SU-DHL-6 (cell line): ENCODE measurements at regions not wholly inside any gene's neighbourhood (a gene's known extent, or its start where the extent isn't known, plus 50 kb on each side); places are given as distances from the start of the nearest gene placed in this dataset.

Source experiments
- H2AFZ ChIP-seq: fragments of 200-600 bp; sonication (generic); 2 replicates; pipeline ENCODE4 v1.6.1; 2014; ENCODE audit warnings: low read depth, mild to moderate bottlenecking, moderate library complexity, mixed read lengths, antibody characterized with exemption, low read length; ENCODE audit not compliant: severe bottlenecking
- H3F3A ChIP-seq: fragments of 200-600 bp; shearing (Covaris generic); 2 replicates; pipeline ENCODE4 v1.6.0; 2016; ENCODE audit warnings: antibody characterized with exemption, mild to moderate bottlenecking; ENCODE audit not compliant: insufficient read depth
- H3K27ac ChIP-seq: fragments of 200-600 bp; sonication (generic); 2 replicates; pipeline ENCODE4 v1.5.1; 2016; ENCODE audit warnings: low read depth, mild to moderate bottlenecking, low read length, moderate library complexity, mixed read lengths
- H3K27me3 ChIP-seq: fragments of 200-600 bp; sonication (generic), shearing (Covaris generic); 2 replicates; pipeline ENCODE4 v1.6.0; 2014; ENCODE audit warnings: mild to moderate bottlenecking, low read length
- H3K36me3 ChIP-seq: fragments of 200-600 bp; sonication (generic); 2 replicates; pipeline ENCODE4 v1.6.1; 2014; ENCODE audit warnings: mild to moderate bottlenecking, low read length, mixed read lengths
- H3K4me2 ChIP-seq: fragments of 300-600, 200-600 bp; shearing (Covaris generic), sonication (generic); 2 replicates; pipeline ENCODE4 v1.6.0; 2014; ENCODE audit warnings: low read length, low read depth, mild to moderate bottlenecking; ENCODE audit not compliant: poor library complexity, severe bottlenecking
- H3K4me3 ChIP-seq: fragments of 200-600 bp; sonication (generic); 2 replicates; pipeline ENCODE4 v1.5.1; 2014; ENCODE audit warnings: antibody characterized with exemption, low read length, mild to moderate bottlenecking, mixed read lengths; ENCODE audit not compliant: insufficient read depth, poor library complexity, severe bottlenecking
- H3K79me2 ChIP-seq: fragments of 200-600 bp; sonication (generic); 2 replicates; pipeline ENCODE4 v1.6.1; 2014; ENCODE audit warnings: mild to moderate bottlenecking, low read length, moderate library complexity; ENCODE audit not compliant: insufficient read depth
- H3K9ac ChIP-seq: fragments of 200-600 bp; sonication (generic); 2 replicates; pipeline ENCODE4 v1.7.0; 2014; ENCODE audit warnings: mild to moderate bottlenecking, low read length
- H3K9me2 ChIP-seq: fragments of 200-600 bp; sonication (generic); replicated peaks from 2 replicates; pipeline ENCODE4 v1.6.1; 2014; ENCODE audit warnings: low read length; ENCODE audit not compliant: insufficient read depth
- H3K9me3 ChIP-seq: fragments of 200-600 bp; sonication (generic); 2 replicates; pipeline ENCODE4 v1.6.1; 2014; ENCODE audit warnings: low read length, mixed read lengths; ENCODE audit not compliant: insufficient read depth
- H4K20me1 ChIP-seq: fragments of 200-600 bp; sonication (generic); 2 replicates; pipeline ENCODE4 v1.6.1; 2014; ENCODE audit warnings: low read depth, mild to moderate bottlenecking, antibody characterized with exemption, low read length, moderate library complexity, mixed read lengths
- EZH2phosphoT487 ChIP-seq: fragments of 200-600 bp; sonication (generic), shearing (Covaris generic); conservative IDR thresholded peaks from 2 replicates; pipeline ENCODE4 v1.6.1; 2018; ENCODE audit warnings: mild to moderate bottlenecking, antibody characterized with exemption, low read length, moderate library complexity, mixed read lengths
- TF ChIP-seq, protein P1 (sequence below): fragments of 200-600 bp; sonication (generic); IDR thresholded peaks from one replicate; pipeline ENCODE4 v1.5.1; 2017; ENCODE audit warnings: antibody characterized with exemption, mild to moderate bottlenecking, low read length, moderate library complexity; ENCODE audit not compliant: insufficient read depth, poor library complexity, severe bottlenecking

DNA sequence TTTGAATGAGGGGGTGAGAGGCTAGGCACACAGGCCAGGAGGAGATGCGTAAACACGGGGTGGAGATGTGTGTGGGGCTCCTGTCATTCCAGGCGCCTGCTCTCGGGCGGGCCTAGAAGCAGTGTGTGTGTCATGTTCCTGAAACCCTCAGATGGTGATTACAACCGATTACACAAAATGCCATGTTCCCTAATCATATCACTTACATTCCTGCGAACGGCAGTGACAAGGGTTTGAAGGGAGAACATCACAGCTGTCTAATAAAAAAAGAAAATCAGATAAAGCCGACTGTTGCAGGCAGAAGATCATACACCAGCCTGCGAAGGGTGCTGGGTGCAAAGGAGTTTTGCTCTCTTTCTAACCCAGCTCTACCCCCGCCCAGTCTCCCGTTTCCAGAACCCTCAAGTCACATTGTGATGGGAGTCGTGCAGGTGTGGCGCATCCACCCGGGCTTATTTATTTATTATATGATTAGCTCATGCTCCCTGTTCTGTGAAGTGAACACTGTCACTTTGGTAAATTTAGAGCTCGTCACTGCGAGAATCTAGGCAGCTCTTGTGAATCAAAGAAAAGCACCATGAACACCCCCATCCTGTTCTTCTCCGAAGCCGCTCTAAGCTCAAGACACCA is 140.3 kb downstream of the NR2F2 start:
- Histone ChIP-seq H3K27me3 (no peaks in the 10 kb centered on the region), H3K79me2 (no peaks in the 10 kb centered on the region), H4K20me1 (no peaks in the 10 kb centered on the region), H3K4me3 (no peak overlapping the region), H3K36me3 (no peaks in the 10 kb centered on the region), H3K27ac (no peak overlapping the region), H3F3A (no peaks in the 10 kb centered on the region), H3K9me3 (no peaks in the 10 kb centered on the region), H3K9me2 (no peaks in the 10 kb centered on the region), H3K9ac (no peak overlapping the region), H3K4me2 (no peak overlapping the region), H2AFZ (no peak overlapping the region)
- no peak for TF ChIP-seq EZH2phosphoT487
- TF ChIP-seq, protein P1, sequence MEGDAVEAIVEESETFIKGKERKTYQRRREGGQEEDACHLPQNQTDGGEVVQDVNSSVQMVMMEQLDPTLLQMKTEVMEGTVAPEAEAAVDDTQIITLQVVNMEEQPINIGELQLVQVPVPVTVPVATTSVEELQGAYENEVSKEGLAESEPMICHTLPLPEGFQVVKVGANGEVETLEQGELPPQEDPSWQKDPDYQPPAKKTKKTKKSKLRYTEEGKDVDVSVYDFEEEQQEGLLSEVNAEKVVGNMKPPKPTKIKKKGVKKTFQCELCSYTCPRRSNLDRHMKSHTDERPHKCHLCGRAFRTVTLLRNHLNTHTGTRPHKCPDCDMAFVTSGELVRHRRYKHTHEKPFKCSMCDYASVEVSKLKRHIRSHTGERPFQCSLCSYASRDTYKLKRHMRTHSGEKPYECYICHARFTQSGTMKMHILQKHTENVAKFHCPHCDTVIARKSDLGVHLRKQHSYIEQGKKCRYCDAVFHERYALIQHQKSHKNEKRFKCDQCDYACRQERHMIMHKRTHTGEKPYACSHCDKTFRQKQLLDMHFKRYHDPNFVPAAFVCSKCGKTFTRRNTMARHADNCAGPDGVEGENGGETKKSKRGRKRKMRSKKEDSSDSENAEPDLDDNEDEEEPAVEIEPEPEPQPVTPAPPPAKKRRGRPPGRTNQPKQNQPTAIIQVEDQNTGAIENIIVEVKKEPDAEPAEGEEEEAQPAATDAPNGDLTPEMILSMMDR: no peak

DNA sequence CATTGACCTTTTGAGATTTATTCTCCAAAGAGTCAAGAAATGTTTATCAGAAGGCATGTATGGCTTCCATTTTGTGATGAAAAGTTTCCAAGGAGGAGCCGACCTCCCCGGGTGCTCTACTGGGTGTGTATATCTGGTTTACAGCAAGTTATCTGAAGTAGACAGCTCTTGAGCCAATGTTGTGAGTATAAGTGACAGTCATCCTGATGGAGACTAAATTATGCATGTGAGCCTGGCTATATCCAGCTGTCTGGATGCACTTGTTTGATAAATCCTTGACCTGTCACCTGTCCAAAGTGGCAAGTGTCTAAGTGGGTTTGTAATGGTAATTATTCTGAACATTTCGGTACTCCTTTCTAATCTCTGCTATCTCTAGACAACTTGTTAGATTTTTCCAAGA is 142.2 kb downstream of the NR2F2 start:
- no peaks in the 10 kb centered on the region for H3K9me2 ChIP-seq
- no peak overlapping the region for H3K4me3 ChIP-seq

DNA sequence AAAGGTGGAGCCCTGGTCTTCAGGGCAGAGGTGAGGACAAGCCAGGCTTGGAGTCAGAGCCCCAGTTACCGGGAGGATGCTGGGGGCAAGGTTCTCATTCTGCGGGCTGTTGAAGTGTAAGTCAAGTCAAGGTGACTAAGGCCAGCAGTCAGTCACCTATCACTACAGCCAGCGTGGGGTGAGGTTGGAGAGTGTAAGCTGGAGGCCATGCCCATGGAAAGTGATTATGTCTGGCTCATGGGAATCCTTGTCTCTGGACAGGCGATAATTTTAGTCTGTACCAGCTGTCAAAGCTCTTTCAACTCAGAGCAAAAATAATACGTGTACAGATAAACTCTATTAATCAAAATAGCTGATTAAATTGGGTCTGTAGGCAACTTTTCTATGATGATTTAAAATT is 143.1 kb downstream of the NR2F2 start:
- no peaks in the 10 kb centered on the region for H3K9me3 ChIP-seq
- H3K27ac ChIP-seq: no peak overlapping the region
- no peaks in the 10 kb centered on the region for H4K20me1 ChIP-seq
- TF ChIP-seq, protein P1: no peak
- TF ChIP-seq EZH2phosphoT487: no peak
- H3K36me3 ChIP-seq: no peaks in the 10 kb centered on the region
- no peaks in the 10 kb centered on the region for H3K79me2 ChIP-seq
- H3K4me2 ChIP-seq: no peak overlapping the region
- H3K9me2 ChIP-seq: no peaks in the 10 kb centered on the region
- no peaks in the 10 kb centered on the region for H3F3A ChIP-seq
- H3K9ac ChIP-seq: no peak overlapping the region
- H3K27me3 ChIP-seq: no peaks in the 10 kb centered on the region
- no peak overlapping the region for H2AFZ ChIP-seq
- H3K4me3 ChIP-seq: no peak overlapping the region

More for the DNA sequence above, 142.2 kb downstream of the NR2F2 start:
- H3F3A ChIP-seq: no peaks in the 10 kb centered on the region
- no peak overlapping the region for H3K27ac ChIP-seq
- no peaks in the 10 kb centered on the region for H3K27me3 ChIP-seq
- no peak overlapping the region for H3K9ac ChIP-seq
- no peaks in the 10 kb centered on the region for H3K79me2 ChIP-seq
- H3K9me3 ChIP-seq: no peaks in the 10 kb centered on the region
- H3K36me3 ChIP-seq: no peaks in the 10 kb centered on the region
- H2AFZ ChIP-seq: no peak overlapping the region
- H4K20me1 ChIP-seq: no peaks in the 10 kb centered on the region
- TF ChIP-seq EZH2phosphoT487: no peak
- TF ChIP-seq, protein P1: no peak
- no peak overlapping the region for H3K4me2 ChIP-seq
